Panc1 (cell line): ENCODE measurements at regions not wholly inside any gene's neighbourhood (a gene's known extent, or its start where the extent isn't known, plus 50 kb on each side); places are given as distances from the start of the nearest gene placed in this dataset.

Source experiments
- ATAC-seq: fragments of 200-7000 bp; cut with Tn5 transposase; 2 replicates; pipeline ENCODE4 v1.9.1; 2020; ENCODE audit warnings: mild to moderate bottlenecking, moderate library complexity
- BruUV-seq: library from RNA; stranded (reverse); fragments of 400-500 nt; replicated peaks from 2 replicates; lab custom pipeline; 2021; lab: Mats Ljungman, UMichigan
- CTCF ChIA-PET: fragments of 300-600 bp; sonication (Branson Sonifier 250); formaldehyde crosslinking; loops from one replicate; lab custom pipeline; 2022; ENCODE audit warnings: antibody characterized with exemption; lab: Charles Lee
- POLR2A ChIA-PET: fragments of 300-600 bp; sonication (Branson Sonifier 250); formaldehyde crosslinking; loops from one replicate; lab custom pipeline; 2022; ENCODE audit warnings: antibody characterized with exemption; lab: Charles Lee
- DNase-seq: peaks from one replicate; pipeline ENCODE4 v3.0.0-alpha.2; 2010; ENCODE audit warnings: low read depth, low spot score
- H3K27ac ChIP-seq: 2 replicates; pipeline ENCODE4 v1.5.1; 2011; ENCODE audit warnings: mild to moderate bottlenecking, low read length, inconsistent platforms
- H3K27me3 ChIP-seq: fragments of 200-500 bp; sonication (Bioruptor generic); 2 replicates; pipeline ENCODE4 v1.6.0; 2014; ENCODE audit warnings: low read length, inconsistent platforms; ENCODE audit not compliant: control insufficient read depth, insufficient read depth
- H3K36me3 ChIP-seq: fragments of 200-500 bp; sonication (Bioruptor generic); 2 replicates; pipeline ENCODE4 v1.5.1; 2014; ENCODE audit warnings: inconsistent platforms, mild to moderate bottlenecking, low read length, moderate library complexity; ENCODE audit not compliant: control insufficient read depth, insufficient read depth
- H3K4me1 ChIP-seq: 2 replicates; pipeline ENCODE4 v1.5.1; 2011; ENCODE audit warnings: inconsistent platforms, mild to moderate bottlenecking, low read length, moderate library complexity; ENCODE audit not compliant: control insufficient read depth, insufficient read depth
- H3K4me3 ChIP-seq, 2 experiments: 2 replicates each; pipeline ENCODE4 v1.5.1; 2011 to 2012; ENCODE audit warnings: low read depth in 2 of 2, low read length in 2 of 2, mild to moderate bottlenecking in 2 of 2, inconsistent platforms in 1 of 2, moderate library complexity in 1 of 2
- H3K9me3 ChIP-seq: fragments of 200-500 bp; sonication (Bioruptor generic); 2 replicates; pipeline ENCODE4 v1.5.1; 2014; ENCODE audit warnings: low read depth, mild to moderate bottlenecking, inconsistent platforms, low read length, moderate library complexity; ENCODE audit not compliant: control insufficient read depth, insufficient read depth
- CTCF ChIP-seq: fragments of 450-650 bp; IDR thresholded peaks from 2 replicates; pipeline ENCODE4 v1.5.1; 2017; ENCODE audit warnings: mild to moderate bottlenecking
- POLR2AphosphoS5 ChIP-seq: IDR thresholded peaks from 2 replicates; pipeline ENCODE4 v1.6.1; 2012; ENCODE audit warnings: mild to moderate bottlenecking, low read depth, low read length, moderate library complexity
- REST ChIP-seq, 2 experiments: IDR thresholded peaks; 2 replicates each; pipeline ENCODE4 v1.6.1; 2011 to 2012; ENCODE audit warnings: low read depth in 2 of 2, control low read depth in 1 of 2, low read length in 1 of 2, mild to moderate bottlenecking in 1 of 2, moderate library complexity in 1 of 2; ENCODE audit not compliant: insufficient read depth in 1 of 2
- SIN3A ChIP-seq: IDR thresholded peaks from 2 replicates; pipeline ENCODE4 v1.6.1; 2012; ENCODE audit warnings: low read depth, mild to moderate bottlenecking, low read length, moderate library complexity, borderline replicate concordance; ENCODE audit not compliant: insufficient read depth
- TCF7L2 ChIP-seq: IDR thresholded peaks from 2 replicates; pipeline ENCODE4 v1.6.1; 2011; ENCODE audit warnings: mild to moderate bottlenecking, low read depth, low read length, inconsistent platforms
- in situ Hi-C: cut with HindIII; loops from 2 replicates; pipeline ENCODE4 v1.10.0; 2016; ENCODE audit warnings: low sequenced_read_pairs, low pct_unique_long_range_greater_than_20kb
- intact Hi-C: fragments of 100-400 bp; cut with micrococcal nuclease; formaldehyde crosslinking; loops from one replicate; pipeline ENCODE4 v1.10.0; 2022; ENCODE audit not compliant: unreplicated experiment

- BruUV-seq = no TSS peak
- in situ Hi-C loops = no loop called here
- H3K36me3 ChIP-seq = no peaks in the 10 kb centered on the region
- no peak overlapping the region for H3K27ac ChIP-seq
- no peaks in the 10 kb centered on the region for H3K9me3 ChIP-seq
- no peak for DNase-seq
- no peaks in the 10 kb centered on the region for H3K27me3 ChIP-seq
- ATAC-seq = no peak
- H3K4me3 ChIP-seq = no peak overlapping the region
- TF ChIP-seq POLR2AphosphoS5 = no peak
- TF ChIP-seq SIN3A = no peak
- ChIA-PET CTCF (no interaction called here), POLR2A (no interaction called here)
- intact Hi-C loops = no loop called here
- H3K4me1 ChIP-seq = no peaks in the 10 kb centered on the region
Observed at GRCh38 chr9:22170556-22170955, 161.5 kb upstream of the CDKN2B start.

GRCh38 chr9:22170990-22171670, 162.0 kb upstream of the CDKN2B start:
- TF ChIP-seq POLR2AphosphoS5 (no peak), SIN3A (no peak), TCF7L2 (no peak), REST (IDR thresholded peaks at IDR 0.05; ENCODE audit: insufficient read depth in 1 of 2, low read depth in 2 of 2, low read length in 1 of 2) (no peak), CTCF (no peak)
- intact Hi-C loops = no loop called here
- Histone ChIP-seq H3K9me3 (no peaks in the 10 kb centered on the region), H3K27me3 (no peaks in the 10 kb centered on the region), H3K4me3 (no peak overlapping the region), H3K36me3 (no peaks in the 10 kb centered on the region), H3K4me1 (no peaks in the 10 kb centered on the region), H3K27ac (no peak overlapping the region)
- CTCF ChIA-PET = no interaction called here
- in situ Hi-C loops = no loop called here
- ATAC-seq (no peak), DNase-seq (no peak)
- BruUV-seq = no TSS peak
- POLR2A ChIA-PET = no interaction called here

GRCh38 chr9:22171691-22172090, 162.6 kb upstream of the CDKN2B start:
- Histone ChIP-seq H3K27me3 (no peaks in the 10 kb centered on the region), H3K36me3 (no peaks in the 10 kb centered on the region), H3K4me1 (no peaks in the 10 kb centered on the region), H3K27ac (no peak overlapping the region), H3K4me3 (no peak overlapping the region), H3K9me3 (no peaks in the 10 kb centered on the region)
- ATAC-seq (no peak), DNase-seq (no peak)
- in situ Hi-C loops = no loop called here
- no peak for TF ChIP-seq POLR2AphosphoS5
- no peak for TF ChIP-seq TCF7L2
- no peak for TF ChIP-seq SIN3A
- TF ChIP-seq CTCF = no peak
- no peak for TF ChIP-seq REST (IDR thresholded peaks at IDR 0.05; ENCODE audit: insufficient read depth in 1 of 2, low read depth in 2 of 2, low read length in 1 of 2)
- no TSS peak for BruUV-seq
- intact Hi-C loops = no loop called here
- CTCF ChIA-PET = no interaction called here
- POLR2A ChIA-PET = no interaction called here
